Activated naive CD4-positive, alpha-beta T cell treated with anti-CD3 and anti-CD28 coated beads for 36 hours (primary cell): ENCODE measurements at regions not wholly inside any gene's neighbourhood (a gene's known extent, or its start where the extent isn't known, plus 50 kb on each side); places are given as distances from the start of the nearest gene placed in this dataset.

Experiments
- CTCF ChIA-PET: fragments of 350-600 bp; sonication (Branson Sonifier 250); formaldehyde crosslinking; loops from one replicate; lab custom pipeline; 2021; ENCODE audit warnings: antibody characterized with exemption; lab: Charles Lee
- DNase-seq: peaks from one replicate; pipeline ENCODE4 v3.0.0-alpha.2; 2020
- H3K27ac Mint-ChIP-seq: one replicate; pipeline ENCODE4 v1.8.0; 2021; ENCODE audit warnings: mild to moderate bottlenecking, mixed read lengths
- H3K27me3 Mint-ChIP-seq: one replicate; pipeline ENCODE4 v1.8.0; 2021; ENCODE audit warnings: low read depth, mixed read lengths
- H3K36me3 Mint-ChIP-seq: one replicate; pipeline ENCODE4 v1.8.0; 2021; ENCODE audit warnings: low read depth, mixed read lengths
- H3K4me1 Mint-ChIP-seq: one replicate; pipeline ENCODE4 v1.8.0; 2021; ENCODE audit warnings: low read depth, mixed read lengths
- H3K4me3 Mint-ChIP-seq: one replicate; pipeline ENCODE4 v1.8.0; 2021; ENCODE audit warnings: mild to moderate bottlenecking, moderate library complexity, mixed read lengths
- H3K9me3 Mint-ChIP-seq: one replicate; pipeline ENCODE4 v1.8.0; 2021; ENCODE audit warnings: mixed read lengths
- intact Hi-C: fragments of 100-400 bp; cut with micrococcal nuclease; formaldehyde crosslinking; loops from one replicate; pipeline ENCODE4 v1.15.1; 2023

GRCh38 chr4:53714236-53715140 lies 123.2 kb upstream of the LNX1 start:
- H3K36me3 Mint-ChIP-seq = no peaks in the 10 kb centered on the region
- intact Hi-C loops = no loop called here
- CTCF ChIA-PET = no interaction called here

GRCh38 chr4:53713767-53714166 lies 122.5 kb upstream of the LNX1 start:
- no peaks in the 10 kb centered on the region for H3K36me3 Mint-ChIP-seq
- intact Hi-C loops = no loop called here
- no peaks in the 10 kb centered on the region for H3K9me3 Mint-ChIP-seq
- H3K4me1 Mint-ChIP-seq = no peaks in the 10 kb centered on the region
- H3K27me3 Mint-ChIP-seq = peaks cover 17% of the 10 kb centered on the region
- CTCF ChIA-PET = no interaction called here
- H3K27ac Mint-ChIP-seq = no peak overlapping the region
- no peak for DNase-seq
- no peak overlapping the region for H3K4me3 Mint-ChIP-seq

More at GRCh38 chr4:53714236-53715140, 123.2 kb upstream of the LNX1 start:
- Mint-ChIP-seq H3K4me1 (no peaks in the 10 kb centered on the region), H3K9me3 (no peaks in the 10 kb centered on the region), H3K27me3 (peaks cover 17% of the 10 kb centered on the region), H3K4me3 (no peak overlapping the region), H3K27ac (no peak overlapping the region)
- DNase-seq = no peak

GRCh38 chr4:53713296-53713695 lies 122.0 kb upstream of the LNX1 start:
- peaks cover 17% of the 10 kb centered on the region for H3K27me3 Mint-ChIP-seq
- CTCF ChIA-PET = no interaction called here
- H3K4me1 Mint-ChIP-seq = no peaks in the 10 kb centered on the region

GRCh38 chr4:53712408-53713020 lies 121.2 kb upstream of the LNX1 start:
- CTCF ChIA-PET = no interaction called here
- DNase-seq = no peak
- intact Hi-C loops = no loop called here
- H3K4me3 Mint-ChIP-seq = no peak overlapping the region
- no peak overlapping the region for H3K27ac Mint-ChIP-seq
- H3K36me3 Mint-ChIP-seq = no peaks in the 10 kb centered on the region
- peaks cover 17% of the 10 kb centered on the region for H3K27me3 Mint-ChIP-seq
- no peaks in the 10 kb centered on the region for H3K4me1 Mint-ChIP-seq
- H3K9me3 Mint-ChIP-seq = no peaks in the 10 kb centered on the region

More at GRCh38 chr4:53713296-53713695, 122.0 kb upstream of the LNX1 start:
- Mint-ChIP-seq H3K9me3 (no peaks in the 10 kb centered on the region), H3K4me3 (no peak overlapping the region), H3K36me3 (no peaks in the 10 kb centered on the region), H3K27ac (no peak overlapping the region)
- DNase-seq = no peak
- intact Hi-C loops = no loop called here

GRCh38 chr4:53711926-53712325 lies 120.6 kb upstream of the LNX1 start:
- intact Hi-C loops = no loop called here
- no peak for DNase-seq
- no peaks in the 10 kb centered on the region for H3K9me3 Mint-ChIP-seq
- H3K4me3 Mint-ChIP-seq = no peak overlapping the region
- CTCF ChIA-PET = interaction anchor here (1.5 kb wide), 1 partner anchor 18 kb away, joined by 3 read pairs; no protein-coding TSS in a partner anchor
- H3K27me3 Mint-ChIP-seq = peaks cover 23% of the 10 kb centered on the region
- H3K4me1 Mint-ChIP-seq = no peaks in the 10 kb centered on the region
- no peaks in the 10 kb centered on the region for H3K36me3 Mint-ChIP-seq
- no peak overlapping the region for H3K27ac Mint-ChIP-seq

- Mint-ChIP-seq H3K4me3 (no peak overlapping the region), H3K9me3 (no peaks in the 10 kb centered on the region), H3K27me3 (peaks cover 19% of the 10 kb centered on the region), H3K36me3 (no peaks in the 10 kb centered on the region), H3K27ac (no peak overlapping the region), H3K4me1 (no peaks in the 10 kb centered on the region)
- intact Hi-C loops = loop anchor here (5.0 to 10.0 kb wide), 2 partner anchors 195 to 523 kb away; no protein-coding TSS in a partner anchor
- no peak for DNase-seq
- CTCF ChIA-PET = interaction anchor here (0.5 kb wide), 1 partner anchor 234 kb away, joined by 3 read pairs; no protein-coding TSS in a partner anchor
Measured at GRCh38 chr4:53709693-53710092, 118.4 kb upstream of the LNX1 start.

- Mint-ChIP-seq H3K27me3 (peaks cover 28% of the 10 kb centered on the region), H3K27ac (no peak overlapping the region), H3K4me3 (no peak overlapping the region), H3K9me3 (no peaks in the 10 kb centered on the region), H3K36me3 (no peaks in the 10 kb centered on the region), H3K4me1 (peaks cover 9% of the 10 kb centered on the region)
- DNase-seq = no peak
- CTCF ChIA-PET = no interaction called here
- intact Hi-C loops = loop anchor here (5.0 to 10.0 kb wide), 2 partner anchors 197 to 525 kb away; no protein-coding TSS in a partner anchor
Measured at GRCh38 chr4:53707491-53707890, 116.2 kb upstream of the LNX1 start.

- no peak for DNase-seq
- CTCF ChIA-PET = interaction anchor here (0.7 to 1.0 kb wide), 4 partner anchors 200 to 927 kb away, joined by 3 to 5 read pairs (median 3); no protein-coding TSS in a partner anchor
- Mint-ChIP-seq H3K4me1 (peaks cover 12% of the 10 kb centered on the region), H3K27me3 (peaks cover 28% of the 10 kb centered on the region), H3K9me3 (no peaks in the 10 kb centered on the region), H3K4me3 (no peak overlapping the region), H3K27ac (no peak overlapping the region), H3K36me3 (no peaks in the 10 kb centered on the region)
- intact Hi-C loops = loop anchor here (5.0 to 10.0 kb wide), 2 partner anchors 198 to 526 kb away; no protein-coding TSS in a partner anchor
Measured at GRCh38 chr4:53706422-53707032, 115.2 kb upstream of the LNX1 start.

GRCh38 chr4:53705972-53706371 lies 114.7 kb upstream of the LNX1 start:
- H3K4me1 Mint-ChIP-seq = peaks cover 12% of the 10 kb centered on the region
- peaks cover 28% of the 10 kb centered on the region for H3K27me3 Mint-ChIP-seq
- DNase-seq = no peak
- no peaks in the 10 kb centered on the region for H3K9me3 Mint-ChIP-seq
- H3K36me3 Mint-ChIP-seq = no peaks in the 10 kb centered on the region
- CTCF ChIA-PET = interaction anchor here (0.7 to 1.0 kb wide), 5 partner anchors 201 to 927 kb away, joined by 3 to 5 read pairs (median 3); no protein-coding TSS in a partner anchor
- H3K27ac Mint-ChIP-seq = no peak overlapping the region
- H3K4me3 Mint-ChIP-seq = no peak overlapping the region
- intact Hi-C loops = loop anchor here (5.0 to 10.0 kb wide), 2 partner anchors 199 to 526 kb away; no protein-coding TSS in a partner anchor

GRCh38 chr4:53705151-53705764 lies 114.0 kb upstream of the LNX1 start:
- H3K27me3 Mint-ChIP-seq = peaks cover 27% of the 10 kb centered on the region
- H3K4me3 Mint-ChIP-seq = no peak overlapping the region
- CTCF ChIA-PET = interaction anchor here (0.8 kb wide), 1 partner anchor 529 kb away, joined by 3 read pairs; no protein-coding TSS in a partner anchor
- no peak for DNase-seq
- H3K27ac Mint-ChIP-seq = no peak overlapping the region
- peaks cover 12% of the 10 kb centered on the region for H3K4me1 Mint-ChIP-seq
- intact Hi-C loops = loop anchor here (5.0 to 10.0 kb wide), 2 partner anchors 200 to 527 kb away; no protein-coding TSS in a partner anchor
- no peaks in the 10 kb centered on the region for H3K9me3 Mint-ChIP-seq
- H3K36me3 Mint-ChIP-seq = no peaks in the 10 kb centered on the region

- H3K27me3 Mint-ChIP-seq = peaks cover 27% of the 10 kb centered on the region
- H3K4me3 Mint-ChIP-seq = no peak overlapping the region
- CTCF ChIA-PET = no interaction called here
- no peaks in the 10 kb centered on the region for H3K9me3 Mint-ChIP-seq
- intact Hi-C loops = loop anchor here (10.0 kb wide), 1 partner anchor 200 kb away; no protein-coding TSS in a partner anchor
- DNase-seq = no peak
- no peaks in the 10 kb centered on the region for H3K36me3 Mint-ChIP-seq
- H3K4me1 Mint-ChIP-seq = peaks cover 12% of the 10 kb centered on the region
- no peak overlapping the region for H3K27ac Mint-ChIP-seq
Measured at GRCh38 chr4:53704329-53704728, 113.0 kb upstream of the LNX1 start.
